Esophagus squamous epithelium (tissue), 4 donors: ENCODE measurements at regions not wholly inside any gene's neighbourhood (a gene's known extent, or its start where the extent isn't known, plus 50 kb on each side); places are given as distances from the start of the nearest gene placed in this dataset.

Source experiments
- CTCF ChIP-seq, 6 experiments: fragments of 450-650 bp in 4 of 6; fragments of 200-600 bp in 2 of 6; sonication (generic) in 2 of 6; IDR thresholded peaks; one replicate each; pipeline ENCODE4 v1.5.1; 2016 to 2019; ENCODE audit warnings: antibody characterized with exemption in 6 of 6, mild to moderate bottlenecking in 4 of 6, moderate library complexity in 4 of 6
- POLR2A ChIP-seq, 4 donors: fragments of 450-650 bp; IDR thresholded peaks; one replicate each; pipeline ENCODE4 v1.6.1; 2017; ENCODE audit warnings: antibody characterized with exemption in 4 of 4, mild to moderate bottlenecking in 4 of 4, moderate library complexity in 3 of 4

GRCh38 chr14:101008196-101008595 lies 104.7 kb upstream of the RTL1 start:
- TF ChIP-seq CTCF (IDR thresholded peaks at IDR 0.05), result no peak
- no peak for TF ChIP-seq POLR2A (IDR thresholded peaks at IDR 0.05)
